ENCODE measurements at regions not wholly inside any gene's neighbourhood (a gene's known extent, or its start where the extent isn't known, plus 50 kb on each side); places are given as distances from the start of the nearest gene placed in this dataset.

DNA sequence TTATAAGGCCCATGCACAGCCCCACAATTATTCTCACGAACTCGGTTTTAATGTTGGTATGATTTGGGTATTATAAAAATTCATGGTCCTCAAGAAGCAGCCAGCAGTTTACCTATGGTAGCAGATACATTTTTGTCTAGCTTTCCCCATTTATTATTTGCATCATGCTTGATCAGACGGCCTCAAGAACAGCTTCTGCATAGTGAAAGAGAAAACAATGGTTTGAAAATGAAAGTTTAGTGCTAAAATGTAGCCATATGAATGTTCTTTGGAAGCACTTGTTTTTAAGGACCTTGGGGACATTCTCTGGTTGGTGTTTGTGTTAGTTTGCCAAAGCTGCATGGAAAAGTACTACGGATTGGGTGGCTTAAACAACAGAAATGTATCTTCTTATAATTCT lies 72.4 kb upstream of the CPHXL start:
- no peak for TF ChIP-seq CTCF (IDR thresholded peaks at IDR 0.05; ENCODE audit: low read depth, low read length)
- DNase-seq (ENCODE audit: extremely low read depth, low read depth), result no peak

- no peak for TF ChIP-seq CTCF (IDR thresholded peaks at IDR 0.05; ENCODE audit: low read depth, low read length)
- DNase-seq (ENCODE audit: extremely low read depth, low read depth), result no peak
Measured at GRCh38 chr16:75801307-75801706, 75.0 kb upstream of the CPHXL start.

DNA sequence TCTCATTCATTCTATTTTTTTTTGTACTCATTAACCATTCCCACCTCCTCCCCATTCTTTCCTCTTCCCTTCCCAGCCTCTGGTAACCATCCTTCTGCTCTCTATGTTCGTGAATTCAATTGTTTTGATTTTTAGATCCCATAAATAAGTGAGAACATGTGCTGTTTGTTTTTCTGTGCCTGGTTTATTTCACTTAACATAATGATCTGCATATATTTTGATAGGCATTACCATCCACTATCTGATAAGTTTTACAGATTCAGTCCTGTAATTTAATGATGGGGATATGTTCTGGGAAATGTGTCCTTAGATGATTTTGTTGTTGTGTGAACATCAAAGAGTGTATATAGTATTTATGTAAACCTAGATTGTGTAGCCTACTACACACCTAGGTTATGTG lies 77.5 kb upstream of the CPHXL start:
- DNase-seq (ENCODE audit: extremely low read depth, low read depth), result no peak

DNA sequence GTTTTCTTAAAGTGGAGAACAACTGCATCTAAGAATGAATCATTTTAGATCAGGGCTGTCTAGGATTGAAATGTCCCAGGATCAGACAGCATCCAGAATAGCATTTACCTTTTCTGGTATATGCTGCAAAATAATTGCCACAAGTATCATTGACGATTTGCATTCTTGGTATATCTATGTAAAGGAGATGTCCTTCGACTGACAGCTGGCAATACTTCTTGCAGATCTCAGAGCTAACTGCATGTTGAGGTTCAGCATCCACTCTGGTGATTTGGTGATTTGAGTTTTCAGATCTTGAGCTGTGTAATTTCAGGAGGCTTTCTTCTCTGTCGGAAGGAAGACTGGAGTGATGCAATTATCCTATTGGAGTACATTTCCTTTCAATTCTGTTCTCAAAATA lies 78.1 kb upstream of the CPHXL start:
- TF ChIP-seq CTCF (IDR thresholded peaks at IDR 0.05; ENCODE audit: low read depth, low read length), result no peak
- DNase-seq (ENCODE audit: extremely low read depth, low read depth), result no peak

More for the DNA sequence above, 77.5 kb upstream of the CPHXL start:
- TF ChIP-seq CTCF (IDR thresholded peaks at IDR 0.05; ENCODE audit: low read depth, low read length), result no peak

GRCh38 chr16:75805946-75806345 lies 79.7 kb upstream of the CPHXL start:
- TF ChIP-seq CTCF (IDR thresholded peaks at IDR 0.05; ENCODE audit: low read depth, low read length), result no peak
- no peak for DNase-seq (ENCODE audit: extremely low read depth, low read depth)

DNA sequence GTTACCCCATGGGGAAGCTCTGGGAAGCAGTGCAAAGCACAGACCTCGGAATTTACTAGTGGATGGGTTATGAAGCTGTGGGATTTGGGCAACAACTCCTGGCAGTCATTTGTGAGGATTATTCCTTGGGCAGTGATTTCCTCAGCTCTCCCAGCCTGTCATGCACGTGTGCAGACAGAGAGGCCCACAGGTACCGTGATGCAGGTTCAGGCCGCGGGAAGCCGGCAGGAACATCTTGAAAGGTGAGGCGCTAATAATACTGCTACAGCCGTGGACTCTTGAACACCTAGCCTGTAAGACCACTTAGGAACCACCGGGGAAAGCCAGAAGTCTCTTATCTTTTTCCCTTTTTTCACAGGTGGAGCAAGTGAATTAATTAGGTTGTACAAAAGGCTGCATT lies 80.2 kb upstream of the CPHXL start:
- no peak for TF ChIP-seq CTCF (IDR thresholded peaks at IDR 0.05; ENCODE audit: low read depth, low read length)
- no peak for DNase-seq (ENCODE audit: extremely low read depth, low read depth)

- DNase-seq (ENCODE audit: extremely low read depth, low read depth), result no peak
- TF ChIP-seq CTCF (IDR thresholded peaks at IDR 0.05; ENCODE audit: low read depth, low read length), result no peak
Measured at GRCh38 chr16:75810342-75810741, 84.1 kb upstream of the CPHXL start.
